Transverse colon (tissue), 4 donors: ENCODE measurements at regions not wholly inside any gene's neighbourhood (a gene's known extent, or its start where the extent isn't known, plus 50 kb on each side); places are given as distances from the start of the nearest gene placed in this dataset.

ENCODE experiments used
- EP300 ChIP-seq: sonication (generic); formaldehyde crosslinking; IDR thresholded peaks from one replicate; pipeline ENCODE4 v1.6.1; 2017; ENCODE audit warnings: antibody characterized with exemption, low read depth
- POLR2A ChIP-seq: fragments of 450-650 bp; IDR thresholded peaks from one replicate; pipeline ENCODE4 v1.6.1; 2016; ENCODE audit warnings: antibody characterized with exemption, mild to moderate bottlenecking, moderate library complexity
- POLR2AphosphoS5 ChIP-seq, 3 donors: sonication (generic); formaldehyde crosslinking; IDR thresholded peaks; one replicate each; pipeline ENCODE4 v1.6.1; 2016; ENCODE audit warnings: antibody characterized with exemption in 3 of 3
- TF ChIP-seq, protein P1 (sequence below), 5 experiments: fragments of 200-600 bp in 3 of 5; fragments of 450-650 bp in 2 of 5; sonication (generic) in 3 of 5; IDR thresholded peaks; 1 replicate in 2 of 5; 2 replicates in 3 of 5; pipeline ENCODE4 v1.5.1; 2016 to 2017; ENCODE audit warnings: antibody characterized with exemption in 5 of 5, inconsistent platforms in 3 of 5, mild to moderate bottlenecking in 2 of 5, moderate library complexity in 1 of 5

DNA sequence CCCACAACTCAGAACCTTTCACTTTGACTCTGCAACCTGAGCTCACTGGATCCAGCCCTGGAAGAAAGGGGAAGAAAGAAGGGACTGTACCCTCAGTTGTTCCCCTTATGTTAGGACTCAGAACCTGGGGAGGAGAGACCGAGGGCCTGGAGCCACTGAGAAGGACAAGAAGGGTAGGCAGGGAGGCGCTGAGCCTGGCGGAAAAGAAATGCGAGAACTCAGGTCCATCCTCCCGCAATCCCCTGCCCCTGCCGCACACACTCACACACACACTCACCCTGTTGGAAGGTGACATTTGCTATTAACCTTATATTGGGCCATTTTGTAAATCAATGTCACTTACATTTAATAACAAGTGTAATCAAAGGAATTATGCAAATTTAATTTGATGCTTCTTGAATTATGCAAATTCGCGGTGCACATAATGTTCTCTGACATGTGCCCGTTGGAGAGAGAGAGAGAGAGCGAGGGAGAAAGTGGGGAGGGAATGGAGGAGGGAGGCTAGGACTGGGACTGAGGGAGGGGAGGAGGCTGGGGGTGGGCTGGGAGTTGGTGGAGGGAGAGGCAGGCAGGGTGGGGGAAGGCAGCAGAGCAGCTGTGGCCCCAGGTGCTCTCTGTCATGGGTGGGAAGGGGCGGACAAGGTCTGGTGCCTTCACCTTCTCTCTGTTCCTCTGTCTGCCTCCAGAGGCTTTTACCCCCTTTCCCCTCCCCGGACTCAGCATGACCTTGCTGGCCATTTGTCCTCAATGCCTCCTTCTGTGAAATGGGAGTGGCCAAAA is 99.6 kb upstream of the PAX2 start:
- no peak for TF ChIP-seq POLR2A
- TF ChIP-seq POLR2AphosphoS5 (IDR thresholded peaks at IDR 0.05), result no peak
- TF ChIP-seq, protein P1, sequence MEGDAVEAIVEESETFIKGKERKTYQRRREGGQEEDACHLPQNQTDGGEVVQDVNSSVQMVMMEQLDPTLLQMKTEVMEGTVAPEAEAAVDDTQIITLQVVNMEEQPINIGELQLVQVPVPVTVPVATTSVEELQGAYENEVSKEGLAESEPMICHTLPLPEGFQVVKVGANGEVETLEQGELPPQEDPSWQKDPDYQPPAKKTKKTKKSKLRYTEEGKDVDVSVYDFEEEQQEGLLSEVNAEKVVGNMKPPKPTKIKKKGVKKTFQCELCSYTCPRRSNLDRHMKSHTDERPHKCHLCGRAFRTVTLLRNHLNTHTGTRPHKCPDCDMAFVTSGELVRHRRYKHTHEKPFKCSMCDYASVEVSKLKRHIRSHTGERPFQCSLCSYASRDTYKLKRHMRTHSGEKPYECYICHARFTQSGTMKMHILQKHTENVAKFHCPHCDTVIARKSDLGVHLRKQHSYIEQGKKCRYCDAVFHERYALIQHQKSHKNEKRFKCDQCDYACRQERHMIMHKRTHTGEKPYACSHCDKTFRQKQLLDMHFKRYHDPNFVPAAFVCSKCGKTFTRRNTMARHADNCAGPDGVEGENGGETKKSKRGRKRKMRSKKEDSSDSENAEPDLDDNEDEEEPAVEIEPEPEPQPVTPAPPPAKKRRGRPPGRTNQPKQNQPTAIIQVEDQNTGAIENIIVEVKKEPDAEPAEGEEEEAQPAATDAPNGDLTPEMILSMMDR (IDR thresholded peaks at IDR 0.05), result no peak
- no peak for TF ChIP-seq EP300
